ENCODE measurements at regions not wholly inside any gene's neighbourhood (a gene's known extent, or its start where the extent isn't known, plus 50 kb on each side); places are given as distances from the start of the nearest gene placed in this dataset.

DNA sequence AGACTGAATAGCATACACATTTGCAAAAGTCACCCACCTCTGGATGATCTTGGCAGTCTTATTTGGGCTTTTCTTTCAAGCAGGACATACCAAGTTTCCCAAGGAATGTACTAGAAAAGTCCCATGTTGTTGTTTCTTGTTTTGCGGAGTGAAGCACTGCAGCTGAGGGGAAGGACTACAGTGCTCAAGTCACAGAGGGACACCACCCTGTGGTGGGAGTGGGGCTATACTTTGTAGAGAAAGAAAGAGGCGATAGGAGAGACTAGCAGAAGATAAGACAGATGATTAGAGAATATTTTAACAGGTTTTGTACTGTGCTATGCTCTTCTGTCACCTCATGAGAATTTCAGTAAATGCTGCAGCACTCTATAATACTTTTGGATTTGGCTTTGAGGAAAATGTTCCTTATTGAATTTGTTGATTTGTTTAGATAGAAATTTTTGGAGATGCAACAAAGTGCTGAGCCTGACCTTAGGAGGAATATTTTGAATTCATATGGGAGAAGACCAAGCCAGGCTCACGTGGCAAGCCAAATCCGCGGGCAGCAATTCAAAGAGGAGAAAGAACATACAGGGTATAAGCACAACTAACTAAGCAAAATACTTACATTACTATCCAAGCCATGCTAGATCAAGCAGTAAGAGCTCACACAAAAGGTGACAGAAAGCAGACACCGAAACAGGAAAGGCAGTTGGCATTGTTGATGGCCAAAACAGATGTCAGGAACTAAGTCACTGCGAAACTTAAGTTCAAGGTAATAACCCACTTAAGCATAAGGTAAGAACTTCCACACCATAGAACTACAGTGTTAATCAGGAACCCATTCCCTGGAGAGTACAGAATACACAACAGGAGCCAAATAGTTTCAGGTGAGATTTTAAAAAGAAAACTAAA, 280.3 kb upstream of the INTU start:
- no peak overlapping the region for H3K27ac ChIP-seq
- H3K4me1 ChIP-seq (ENCODE audit: insufficient read depth), result no peaks in the 10 kb centered on the region
- H3K4me3 ChIP-seq, result no peak overlapping the region
- H3K9me3 ChIP-seq, result no peaks in the 10 kb centered on the region
- intact Hi-C loops (cut with DNase I), result no loop called here
- H3K36me3 ChIP-seq, result no peaks in the 10 kb centered on the region
- H3K27me3 ChIP-seq, result no peaks in the 10 kb centered on the region
- WGBS, 3 donors, result 46 to 64% (median 52%) methylated on average over 7 of the region's 7 CpGs
- no peak for DNase-seq
- TF ChIP-seq POLR2A (IDR thresholded peaks at IDR 0.05), result no peak
- TF ChIP-seq EP300 (IDR thresholded peaks at IDR 0.05), result no peak
- TF ChIP-seq CTCF (IDR thresholded peaks at IDR 0.05), result no peak

- intact Hi-C loops (cut with DNase I), result no loop called here
- WGBS, 3 donors, result 81 to 84% (median 84%) methylated on average over 2 of the region's 2 CpGs
- no peak overlapping the region for H3K4me3 ChIP-seq
Observed at GRCh38 chr4:127355743-127356142, 277.0 kb upstream of the INTU start.

DNA sequence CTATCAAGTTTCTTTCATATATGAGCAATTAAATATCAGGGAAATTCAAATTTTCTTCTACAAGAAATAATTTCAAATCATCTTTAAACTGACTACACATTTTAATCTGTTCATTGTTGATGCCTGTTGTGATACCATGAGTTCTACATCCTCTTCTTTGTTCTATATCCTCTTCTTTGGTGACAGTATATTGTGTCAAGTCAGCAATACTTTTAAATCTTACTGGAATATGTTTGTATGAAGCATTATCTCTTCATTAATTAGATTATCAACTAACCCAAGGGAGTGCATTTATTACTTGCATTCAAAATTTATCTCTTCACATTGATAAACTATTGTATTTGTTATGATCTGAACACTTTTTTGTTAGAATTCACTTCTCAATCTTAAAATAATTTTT, 275.0 kb upstream of the INTU start:
- Histone ChIP-seq H3K4me1 (ENCODE audit: insufficient read depth) (no peaks in the 10 kb centered on the region), H3K27ac (no peak overlapping the region), H3K27me3 (no peaks in the 10 kb centered on the region), H3K4me3 (no peak overlapping the region), H3K36me3 (no peaks in the 10 kb centered on the region), H3K9me3 (no peaks in the 10 kb centered on the region)
- intact Hi-C loops (cut with DNase I), result no loop called here
- no peak for DNase-seq
- no peak for TF ChIP-seq CTCF (IDR thresholded peaks at IDR 0.05)
- TF ChIP-seq POLR2A (IDR thresholded peaks at IDR 0.05), result no peak
- TF ChIP-seq EP300 (IDR thresholded peaks at IDR 0.05), result no peak

More at GRCh38 chr4:127355743-127356142, 277.0 kb upstream of the INTU start:
- H3K4me1 ChIP-seq (ENCODE audit: insufficient read depth), result no peaks in the 10 kb centered on the region
- TF ChIP-seq CTCF (IDR thresholded peaks at IDR 0.05) (no peak), EP300 (IDR thresholded peaks at IDR 0.05) (no peak), POLR2A (IDR thresholded peaks at IDR 0.05) (no peak)
- no peak overlapping the region for H3K27ac ChIP-seq
- no peaks in the 10 kb centered on the region for H3K27me3 ChIP-seq
- no peaks in the 10 kb centered on the region for H3K9me3 ChIP-seq
- DNase-seq, result no peak
- no peaks in the 10 kb centered on the region for H3K36me3 ChIP-seq

- no peaks in the 10 kb centered on the region for H3K9me3 ChIP-seq
- H3K36me3 ChIP-seq, result no peaks in the 10 kb centered on the region
- H3K4me3 ChIP-seq, result no peak overlapping the region
- no peaks in the 10 kb centered on the region for H3K27me3 ChIP-seq
- no peak for DNase-seq
- TF ChIP-seq POLR2A (IDR thresholded peaks at IDR 0.05), result no peak
- TF ChIP-seq EP300 (IDR thresholded peaks at IDR 0.05), result no peak
- TF ChIP-seq CTCF (IDR thresholded peaks at IDR 0.05), result no peak
- intact Hi-C loops (cut with DNase I), result no loop called here
- no peak overlapping the region for H3K27ac ChIP-seq
- no peaks in the 10 kb centered on the region for H3K4me1 ChIP-seq (ENCODE audit: insufficient read depth)
Observed at GRCh38 chr4:127362686-127363085, 270.1 kb upstream of the INTU start.
